VCaP (cell line): ENCODE measurements at regions not wholly inside any gene's neighbourhood (a gene's known extent, or its start where the extent isn't known, plus 50 kb on each side); places are given as distances from the start of the nearest gene placed in this dataset.
"Not testable (repeated sequence)": the region's sequence is repeated elsewhere in the genome, so short reads cannot be mapped to it uniquely, and the experiment has no call there.

Experiments used
- H3K27ac ChIP-seq: fragments of 450-650 bp; 2 replicates; pipeline ENCODE4 v1.5.1; 2017
- CTCF ChIP-seq: fragments of 450-650 bp; conservative IDR thresholded peaks from 2 replicates; pipeline ENCODE4 v1.5.1; 2017; ENCODE audit warnings: mild to moderate bottlenecking, moderate library complexity

- TF ChIP-seq CTCF = no peak
- H3K27ac ChIP-seq = no peak overlapping the region
Observed at GRCh38 chr12:94916663-94917062, 86.8 kb downstream of the NDUFA12 start.

- TF ChIP-seq CTCF = no peak
- peak overlapping the region; percentile 43 for H3K27ac ChIP-seq
Observed at GRCh38 chr12:94909663-94910062, 93.8 kb downstream of the NDUFA12 start.

GRCh38 chr12:94905749-94906148 is 97.7 kb downstream of the NDUFA12 start:
- not testable (repeated sequence) for H3K27ac ChIP-seq

- no peak for TF ChIP-seq CTCF
- no peak overlapping the region for H3K27ac ChIP-seq
Observed at GRCh38 chr12:94900496-94900895, 103.0 kb downstream of the NDUFA12 start.

DNA sequence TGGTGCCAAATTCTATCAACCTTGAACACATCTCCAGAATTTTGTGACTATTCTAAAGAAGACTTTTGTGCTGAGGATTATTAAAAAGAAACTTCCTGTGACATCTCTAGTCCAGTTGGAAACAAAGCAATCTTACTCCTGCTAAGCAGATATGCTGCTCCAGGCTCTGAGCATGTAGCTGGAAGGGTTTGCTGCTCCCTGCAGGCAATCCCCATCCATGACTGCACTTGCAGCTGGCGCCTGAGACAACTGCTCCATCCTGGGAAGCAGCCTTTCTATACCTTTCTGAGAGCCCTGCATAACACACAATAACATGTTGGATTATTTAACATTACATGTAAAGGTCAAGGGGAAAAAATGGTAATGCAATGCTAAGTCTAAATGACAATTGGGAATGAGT is 105.1 kb downstream of the NDUFA12 start:
- no peak overlapping the region for H3K27ac ChIP-seq
- TF ChIP-seq CTCF = peak; percentile 76

GRCh38 chr12:94892544-94893267 is 110.8 kb downstream of the NDUFA12 start:
- no peak for TF ChIP-seq CTCF
- H3K27ac ChIP-seq = peak overlapping the region; percentile 99

DNA sequence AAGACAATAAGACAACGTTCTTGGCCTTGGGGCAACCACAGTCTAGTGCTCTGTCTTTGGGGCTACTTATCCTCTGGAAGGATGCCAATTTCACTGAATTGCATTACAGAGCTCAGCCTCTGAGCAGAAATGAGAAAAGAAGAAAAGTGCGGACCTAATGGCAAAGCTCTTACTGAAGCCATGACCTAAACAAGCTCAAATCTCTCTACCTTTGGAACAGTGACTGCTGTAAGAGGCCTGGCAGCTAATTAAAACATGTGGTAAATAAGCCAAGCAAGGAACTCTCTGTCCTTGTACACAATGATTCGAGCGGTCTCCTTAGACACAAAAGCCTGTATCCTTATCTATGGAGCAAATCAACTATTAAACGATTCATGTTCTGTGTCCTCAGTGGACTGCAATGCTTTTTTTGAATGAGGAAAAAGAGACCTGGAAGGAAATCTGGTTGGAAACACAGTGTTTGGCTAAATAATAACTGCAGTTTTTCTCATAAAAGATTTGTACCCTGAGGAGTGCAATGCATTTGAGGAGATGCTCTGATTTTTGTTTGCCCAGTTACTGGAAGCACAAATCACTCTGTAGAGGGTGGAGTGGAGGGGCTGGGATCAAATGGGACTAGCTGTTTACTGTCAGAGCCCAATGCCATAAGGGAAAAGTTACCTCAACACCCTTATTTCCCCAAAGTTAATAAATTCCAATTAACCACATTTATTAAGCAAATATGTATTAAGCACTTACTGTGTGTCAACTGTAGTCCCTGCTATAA is 113.9 kb downstream of the NDUFA12 start:
- no peak for TF ChIP-seq CTCF
- peak overlapping the region; percentile 99 for H3K27ac ChIP-seq

DNA sequence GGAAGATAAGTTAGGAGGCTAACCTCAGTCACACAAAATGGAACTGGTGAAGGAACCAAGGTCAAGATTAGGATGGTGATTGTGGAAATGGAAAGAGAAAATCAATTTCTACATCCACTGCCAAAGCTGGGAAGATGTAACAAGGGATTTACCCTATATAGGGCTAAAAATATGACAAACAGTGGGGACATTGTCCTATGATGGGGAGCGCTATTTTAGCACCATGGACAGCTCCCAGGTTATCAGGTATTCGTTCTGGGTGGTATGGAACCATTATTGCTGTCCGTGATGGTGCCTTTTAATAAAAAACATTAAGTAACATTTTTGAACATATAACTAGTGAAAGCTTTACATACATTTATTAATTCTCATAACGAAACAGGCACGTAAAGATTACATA is 124.0 kb downstream of the NDUFA12 start:
- TF ChIP-seq CTCF = no peak
- H3K27ac ChIP-seq = no peak overlapping the region
